Transverse colon (tissue), 4 donors: ENCODE measurements at regions not wholly inside any gene's neighbourhood (a gene's known extent, or its start where the extent isn't known, plus 50 kb on each side); places are given as distances from the start of the nearest gene placed in this dataset.

ENCODE experiments used
- CTCF ChIP-seq, 5 experiments: fragments of 200-600 bp in 3 of 5; fragments of 450-650 bp in 2 of 5; sonication (generic) in 3 of 5; IDR thresholded peaks; 1 replicate in 2 of 5; 2 replicates in 3 of 5; pipeline ENCODE4 v1.5.1; 2016 to 2017; ENCODE audit warnings: antibody characterized with exemption in 5 of 5, inconsistent platforms in 3 of 5, mild to moderate bottlenecking in 2 of 5, moderate library complexity in 1 of 5
- POLR2A ChIP-seq: fragments of 450-650 bp; IDR thresholded peaks from one replicate; pipeline ENCODE4 v1.6.1; 2016; ENCODE audit warnings: antibody characterized with exemption, mild to moderate bottlenecking, moderate library complexity
- POLR2AphosphoS5 ChIP-seq, 3 donors: sonication (generic); formaldehyde crosslinking; IDR thresholded peaks; one replicate each; pipeline ENCODE4 v1.6.1; 2016; ENCODE audit warnings: antibody characterized with exemption in 3 of 3

- TF ChIP-seq POLR2A (no peak), CTCF (IDR thresholded peaks at IDR 0.05) (no peak), POLR2AphosphoS5 (IDR thresholded peaks at IDR 0.05) (no peak)
Observed at GRCh38 chr18:30302181-30302580, 740.4 kb downstream of the DSC3 start.
